Prostate gland (tissue), 2 donors: ENCODE measurements at regions not wholly inside any gene's neighbourhood (a gene's known extent, or its start where the extent isn't known, plus 50 kb on each side); places are given as distances from the start of the nearest gene placed in this dataset.

Experiments used
- POLR2A ChIP-seq: fragments of 450-650 bp; IDR thresholded peaks from one replicate; pipeline ENCODE4 v1.6.1; 2016; ENCODE audit warnings: antibody characterized with exemption, mild to moderate bottlenecking
- TF ChIP-seq, protein P1 (sequence below), 4 experiments: fragments of 200-600 bp in 2 of 4; fragments of 450-650 bp in 2 of 4; sonication (generic) in 2 of 4; IDR thresholded peaks; 1 replicate in 3 of 4; 2 replicates in 1 of 4; pipeline ENCODE4 v1.5.1; 2016 to 2019; ENCODE audit warnings: antibody characterized with exemption in 4 of 4, mild to moderate bottlenecking in 2 of 4, moderate library complexity in 2 of 4

GRCh38 chr17:72413077-72414031 lies 292.5 kb downstream of the SOX9 start:
- TF ChIP-seq, protein P1, sequence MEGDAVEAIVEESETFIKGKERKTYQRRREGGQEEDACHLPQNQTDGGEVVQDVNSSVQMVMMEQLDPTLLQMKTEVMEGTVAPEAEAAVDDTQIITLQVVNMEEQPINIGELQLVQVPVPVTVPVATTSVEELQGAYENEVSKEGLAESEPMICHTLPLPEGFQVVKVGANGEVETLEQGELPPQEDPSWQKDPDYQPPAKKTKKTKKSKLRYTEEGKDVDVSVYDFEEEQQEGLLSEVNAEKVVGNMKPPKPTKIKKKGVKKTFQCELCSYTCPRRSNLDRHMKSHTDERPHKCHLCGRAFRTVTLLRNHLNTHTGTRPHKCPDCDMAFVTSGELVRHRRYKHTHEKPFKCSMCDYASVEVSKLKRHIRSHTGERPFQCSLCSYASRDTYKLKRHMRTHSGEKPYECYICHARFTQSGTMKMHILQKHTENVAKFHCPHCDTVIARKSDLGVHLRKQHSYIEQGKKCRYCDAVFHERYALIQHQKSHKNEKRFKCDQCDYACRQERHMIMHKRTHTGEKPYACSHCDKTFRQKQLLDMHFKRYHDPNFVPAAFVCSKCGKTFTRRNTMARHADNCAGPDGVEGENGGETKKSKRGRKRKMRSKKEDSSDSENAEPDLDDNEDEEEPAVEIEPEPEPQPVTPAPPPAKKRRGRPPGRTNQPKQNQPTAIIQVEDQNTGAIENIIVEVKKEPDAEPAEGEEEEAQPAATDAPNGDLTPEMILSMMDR (IDR thresholded peaks at IDR 0.05): no peak
- TF ChIP-seq POLR2A: no peak
